GM12865 (cell line): ENCODE measurements at regions not wholly inside any gene's neighbourhood (a gene's known extent, or its start where the extent isn't known, plus 50 kb on each side); places are given as distances from the start of the nearest gene placed in this dataset.
"Not testable (repeated sequence)": the region's sequence is repeated elsewhere in the genome, so short reads cannot be mapped to it uniquely, and the experiment has no call there.

ENCODE experiments used
- DNase-seq: peaks from one replicate; pipeline ENCODE4 v3.0.0; 2010; ENCODE audit warnings: low read depth
- H3K4me3 ChIP-seq: 2 replicates; pipeline ENCODE4 v1.5.1; 2011; ENCODE audit warnings: mild to moderate bottlenecking, low read depth, low read length, control low read depth
- CTCF ChIP-seq: IDR thresholded peaks from 2 replicates; pipeline ENCODE4 v1.5.1; 2011; ENCODE audit warnings: low read length, control low read depth, low read depth, inconsistent platforms; ENCODE audit not compliant: insufficient read depth; ENCODE audit errors: missing control alignments

- no peak for TF ChIP-seq CTCF
- H3K4me3 ChIP-seq = no peak overlapping the region
- DNase-seq = no peak
These were observed 952.8 kb upstream of the EDIL3 start for GRCh38 chr5:85337435-85337834.

GRCh38 chr5:85340790-85341189 is 956.1 kb upstream of the EDIL3 start:
- DNase-seq = no peak
- no peak overlapping the region for H3K4me3 ChIP-seq
- TF ChIP-seq CTCF = no peak

- no peak for DNase-seq
- no peak for TF ChIP-seq CTCF
- H3K4me3 ChIP-seq = no peak overlapping the region
These were observed 961.1 kb upstream of the EDIL3 start for GRCh38 chr5:85345818-85346217.

- no peak for DNase-seq
- no peak for TF ChIP-seq CTCF
- no peak overlapping the region for H3K4me3 ChIP-seq
These were observed 972.6 kb upstream of the EDIL3 start for GRCh38 chr5:85357309-85357708.

GRCh38 chr5:85375525-85375924 is 990.8 kb upstream of the EDIL3 start:
- DNase-seq = peak; percentile 0
- H3K4me3 ChIP-seq = no peak overlapping the region
- no peak for TF ChIP-seq CTCF

GRCh38 chr5:85388770-85389169 is 1004.1 kb upstream of the EDIL3 start:
- H3K4me3 ChIP-seq = no peak overlapping the region
- no peak for DNase-seq
- no peak for TF ChIP-seq CTCF

- H3K4me3 ChIP-seq, DNase-seq: not testable (repeated sequence)
These were observed 1007.6 kb upstream of the EDIL3 start for GRCh38 chr5:85392309-85392708.

- DNase-seq = no peak
- TF ChIP-seq CTCF = no peak
- H3K4me3 ChIP-seq = no peak overlapping the region
These were observed 1010.8 kb upstream of the EDIL3 start for GRCh38 chr5:85395526-85395925.
